CD14-positive monocyte (primary cell): ENCODE measurements at regions not wholly inside any gene's neighbourhood (a gene's known extent, or its start where the extent isn't known, plus 50 kb on each side); places are given as distances from the start of the nearest gene placed in this dataset.

ENCODE experiments used
- DNase-seq, 3 donors: peaks; one replicate each; pipeline ENCODE4 v3.0.0-alpha.2; 2011 to 2022
- H2AFZ ChIP-seq: 2 replicates; pipeline ENCODE4 v1.6.0; 2012; ENCODE audit warnings: mild to moderate bottlenecking, low read depth, low read length, inconsistent platforms; ENCODE audit not compliant: insufficient read depth, poor library complexity, severe bottlenecking
- H3K27ac ChIP-seq, 2 donors: 1 replicate in 1 of 2; 2 replicates in 1 of 2; pipeline ENCODE4 v1.5.1; 2012 to 2013; ENCODE audit warnings: low read length in 2 of 2, control low read depth in 1 of 2, inconsistent platforms in 1 of 2, low read depth in 1 of 2, mild to moderate bottlenecking in 1 of 2
- H3K27me3 ChIP-seq, 2 donors: one replicate each; pipeline versions ENCODE4 v1.6.0 to v1.6.1; 2011 to 2013; ENCODE audit warnings: low read length in 2 of 2; ENCODE audit not compliant: control insufficient read depth in 2 of 2, insufficient read depth in 2 of 2
- H3K36me3 ChIP-seq, 2 donors: replicated peaks in 1 of 2; 1 replicate in 1 of 2; 2 replicates in 1 of 2; pipeline versions ENCODE4 v1.5.1 to v1.6.1; 2012 to 2013; ENCODE audit warnings: low read length in 2 of 2, control low read depth in 1 of 2, inconsistent platforms in 1 of 2, mild to moderate bottlenecking in 1 of 2; ENCODE audit not compliant: insufficient read depth in 2 of 2, control insufficient read depth in 1 of 2
- H3K4me1 ChIP-seq, 2 donors: 1 replicate in 1 of 2; 2 replicates in 1 of 2; pipeline versions ENCODE4 v1.5.1 to v1.6.1; 2012 to 2013; ENCODE audit warnings: low read length in 2 of 2, control low read depth in 1 of 2, inconsistent platforms in 1 of 2, mild to moderate bottlenecking in 1 of 2, moderate library complexity in 1 of 2; ENCODE audit not compliant: insufficient read depth in 2 of 2, control insufficient read depth in 1 of 2
- H3K4me2 ChIP-seq: replicated peaks from 2 replicates; pipeline ENCODE3; 2012; ENCODE audit warnings: low read length, moderate library complexity, mild to moderate bottlenecking; ENCODE audit not compliant: poor library complexity, severe bottlenecking; ENCODE audit errors: extremely low read depth
- H3K4me3 ChIP-seq, 3 experiments: fragments of 200-600 bp in 1 of 3; sonication (generic) in 1 of 3; replicated peaks in 1 of 3; 1 replicate in 2 of 3; 2 replicates in 1 of 3; pipeline ENCODE4 v1.5.1; 2011 to 2013; ENCODE audit warnings: low read length in 3 of 3, mild to moderate bottlenecking in 3 of 3, control low read depth in 2 of 3, low read depth in 2 of 3, inconsistent platforms in 1 of 3, moderate library complexity in 1 of 3
- H3K79me2 ChIP-seq: 2 replicates; pipeline ENCODE4 v1.6.0; 2012; ENCODE audit warnings: mild to moderate bottlenecking, control low read depth, inconsistent platforms, low read length, moderate library complexity; ENCODE audit not compliant: insufficient read depth
- H3K9ac ChIP-seq: 2 replicates; pipeline ENCODE4 v1.6.0; 2017; ENCODE audit warnings: low read length, mild to moderate bottlenecking; ENCODE audit not compliant: insufficient read depth, poor library complexity, severe bottlenecking
- H3K9me3 ChIP-seq, 2 donors: replicated peaks in 1 of 2; 1 replicate in 1 of 2; 2 replicates in 1 of 2; pipeline versions ENCODE4 v1.5.1 to v1.6.1; 2012 to 2013; ENCODE audit warnings: low read length in 2 of 2, control low read depth in 1 of 2; ENCODE audit not compliant: control insufficient read depth in 1 of 2, insufficient read depth in 1 of 2
- H4K20me1 ChIP-seq: 2 replicates; pipeline ENCODE4 v1.6.0; 2012; ENCODE audit warnings: mild to moderate bottlenecking, low read length, control low read depth, moderate library complexity; ENCODE audit not compliant: insufficient read depth
- H3K27ac Mint-ChIP-seq, 7 donors: one replicate each; pipeline ENCODE4 v1.8.0; 2020; ENCODE audit warnings: mild to moderate bottlenecking in 7 of 7, mixed read lengths in 7 of 7, moderate library complexity in 6 of 7, inconsistent platforms in 2 of 7
- H3K27me3 Mint-ChIP-seq, 3 donors: one replicate each; pipeline ENCODE4 v1.8.0; 2021 to 2022; ENCODE audit warnings: low read depth in 3 of 3, mild to moderate bottlenecking in 3 of 3, mixed read lengths in 3 of 3, moderate library complexity in 3 of 3, inconsistent platforms in 1 of 3
- H3K36me3 Mint-ChIP-seq, 2 donors: one replicate each; pipeline ENCODE4 v1.8.0; 2020; ENCODE audit warnings: mixed read lengths in 2 of 2, inconsistent platforms in 1 of 2, mild to moderate bottlenecking in 1 of 2
- H3K4me1 Mint-ChIP-seq: one replicate; pipeline ENCODE4 v1.8.0; 2020; ENCODE audit warnings: mild to moderate bottlenecking, mixed read lengths
- H3K4me3 Mint-ChIP-seq, 2 donors: one replicate each; pipeline ENCODE4 v1.8.0; 2020; ENCODE audit warnings: mild to moderate bottlenecking in 2 of 2, mixed read lengths in 2 of 2, moderate library complexity in 1 of 2
- H3K9me3 Mint-ChIP-seq, 7 donors: one replicate each; pipeline ENCODE4 v1.8.0; 2020 to 2022; ENCODE audit warnings: mixed read lengths in 7 of 7, mild to moderate bottlenecking in 6 of 7, moderate library complexity in 6 of 7, inconsistent platforms in 2 of 7
- CTCF ChIP-seq: fragments of 200-600 bp; IDR thresholded peaks from one replicate; pipeline ENCODE4 v1.8.0; 2022; ENCODE audit warnings: antibody characterized with exemption, mild to moderate bottlenecking
- WGBS: methylation state at CpG from one replicate; pipeline ENCODE4 v1.1.5; 2013; ENCODE audit warnings: missing lambda C conversion rate; ENCODE audit not compliant: insufficient coverage; 5-methylcytosine and 5-hydroxymethylcytosine counted together
- intact Hi-C, 2 donors: fragments of 100-400 bp; cut with micrococcal nuclease; formaldehyde crosslinking; loops; one replicate each; pipeline versions ENCODE4 v1.15.0 to v1.15.1; 2023

- Histone ChIP-seq H3K27me3 (no peaks in the 10 kb centered on the region), H3K27ac (no peak overlapping the region), H3K9ac (no peak overlapping the region), H3K4me1 (peaks cover 3% of the 10 kb centered on the region in 2 donors), H3K4me2 (no peak overlapping the region), H3K4me3 (no peak overlapping the region), H3K36me3 (no peaks in the 10 kb centered on the region), H2AFZ (no peak overlapping the region), H3K9me3 (no peaks in the 10 kb centered on the region), H3K79me2 (no peaks in the 10 kb centered on the region), H4K20me1 (no peaks in the 10 kb centered on the region)
- peak; percentile 39 to 74 (median 54) for DNase-seq
- Mint-ChIP-seq H3K4me1 (peaks cover 19% of the 10 kb centered on the region), H3K9me3 (no peaks in the 10 kb centered on the region), H3K36me3 (no peaks in the 10 kb centered on the region), H3K27ac (peak overlapping the region in 1 of 7 donors; percentile 43), H3K4me3 (no peak overlapping the region), H3K27me3 (peaks cover 0 to 2% (median 0%) of the 10 kb centered on the region in 3 donors)
- intact Hi-C loops, result no loop called here
- no peak for TF ChIP-seq CTCF
- WGBS, result no CpG with 5 or more reads among the region's 1 CpG
Measured at GRCh38 chr10:88152728-88153133, 289.3 kb downstream of the PTEN start.

GRCh38 chr10:88154596-88155250 is 291.3 kb downstream of the PTEN start:
- Mint-ChIP-seq H3K4me1 (peaks cover 30% of the 10 kb centered on the region), H3K4me3 (no peak overlapping the region), H3K27ac (no peak overlapping the region), H3K27me3 (no peaks in the 10 kb centered on the region), H3K36me3 (no peaks in the 10 kb centered on the region), H3K9me3 (no peaks in the 10 kb centered on the region)
- Histone ChIP-seq H3K27ac (no peak overlapping the region), H4K20me1 (no peaks in the 10 kb centered on the region), H3K79me2 (no peaks in the 10 kb centered on the region), H3K27me3 (no peaks in the 10 kb centered on the region), H3K4me1 (peaks cover 3 to 9% of the 10 kb centered on the region in 2 donors), H2AFZ (no peak overlapping the region), H3K9ac (no peak overlapping the region), H3K4me3 (no peak overlapping the region), H3K4me2 (no peak overlapping the region), H3K36me3 (no peaks in the 10 kb centered on the region), H3K9me3 (no peaks in the 10 kb centered on the region)
- TF ChIP-seq CTCF, result no peak
- peak in 1 of 3 donors; percentile 15 for DNase-seq
- 97% methylated on average over 3 of the region's 6 CpGs for WGBS
- intact Hi-C loops, result no loop called here
